Esophagus squamous epithelium (tissue), 4 donors: ENCODE measurements at regions not wholly inside any gene's neighbourhood (a gene's known extent, or its start where the extent isn't known, plus 50 kb on each side); places are given as distances from the start of the nearest gene placed in this dataset.

Experiments used
- POLR2A ChIP-seq, 4 donors: fragments of 450-650 bp; IDR thresholded peaks; one replicate each; pipeline ENCODE4 v1.6.1; 2017; ENCODE audit warnings: antibody characterized with exemption in 4 of 4, mild to moderate bottlenecking in 4 of 4, moderate library complexity in 3 of 4
- TF ChIP-seq, protein P1 (sequence below), 6 experiments: fragments of 450-650 bp in 4 of 6; fragments of 200-600 bp in 2 of 6; sonication (generic) in 2 of 6; IDR thresholded peaks; one replicate each; pipeline ENCODE4 v1.5.1; 2016 to 2019; ENCODE audit warnings: antibody characterized with exemption in 6 of 6, mild to moderate bottlenecking in 4 of 6, moderate library complexity in 4 of 6

DNA sequence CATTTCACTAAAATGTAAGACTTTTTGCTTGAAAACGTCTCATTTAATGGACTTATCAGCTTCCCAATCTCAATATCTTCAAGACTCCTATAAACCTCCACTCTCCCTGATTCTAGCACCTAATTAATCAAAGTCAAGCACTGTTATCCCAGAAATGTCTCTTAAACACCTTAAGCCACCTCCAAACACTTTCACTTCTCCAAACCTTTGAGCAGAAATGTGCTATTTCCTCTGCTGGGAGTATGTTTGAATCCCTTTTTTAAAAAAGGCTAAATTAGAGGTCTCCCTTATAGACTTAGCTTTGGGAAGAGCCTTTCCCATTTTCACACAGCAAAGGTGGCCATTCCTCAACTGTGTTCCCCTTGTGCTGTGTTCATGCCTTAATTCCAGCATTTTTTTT is 146.2 kb upstream of the SYN3 start:
- TF ChIP-seq, protein P1, sequence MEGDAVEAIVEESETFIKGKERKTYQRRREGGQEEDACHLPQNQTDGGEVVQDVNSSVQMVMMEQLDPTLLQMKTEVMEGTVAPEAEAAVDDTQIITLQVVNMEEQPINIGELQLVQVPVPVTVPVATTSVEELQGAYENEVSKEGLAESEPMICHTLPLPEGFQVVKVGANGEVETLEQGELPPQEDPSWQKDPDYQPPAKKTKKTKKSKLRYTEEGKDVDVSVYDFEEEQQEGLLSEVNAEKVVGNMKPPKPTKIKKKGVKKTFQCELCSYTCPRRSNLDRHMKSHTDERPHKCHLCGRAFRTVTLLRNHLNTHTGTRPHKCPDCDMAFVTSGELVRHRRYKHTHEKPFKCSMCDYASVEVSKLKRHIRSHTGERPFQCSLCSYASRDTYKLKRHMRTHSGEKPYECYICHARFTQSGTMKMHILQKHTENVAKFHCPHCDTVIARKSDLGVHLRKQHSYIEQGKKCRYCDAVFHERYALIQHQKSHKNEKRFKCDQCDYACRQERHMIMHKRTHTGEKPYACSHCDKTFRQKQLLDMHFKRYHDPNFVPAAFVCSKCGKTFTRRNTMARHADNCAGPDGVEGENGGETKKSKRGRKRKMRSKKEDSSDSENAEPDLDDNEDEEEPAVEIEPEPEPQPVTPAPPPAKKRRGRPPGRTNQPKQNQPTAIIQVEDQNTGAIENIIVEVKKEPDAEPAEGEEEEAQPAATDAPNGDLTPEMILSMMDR (IDR thresholded peaks at IDR 0.05) = no peak
- TF ChIP-seq POLR2A (IDR thresholded peaks at IDR 0.05) = no peak
